ENCODE measurements at regions not wholly inside any gene's neighbourhood (a gene's known extent, or its start where the extent isn't known, plus 50 kb on each side); places are given as distances from the start of the nearest gene placed in this dataset.
"Not testable (repeated sequence)": the region's sequence is repeated elsewhere in the genome, so short reads cannot be mapped to it uniquely, and the experiment has no call there.

DNA sequence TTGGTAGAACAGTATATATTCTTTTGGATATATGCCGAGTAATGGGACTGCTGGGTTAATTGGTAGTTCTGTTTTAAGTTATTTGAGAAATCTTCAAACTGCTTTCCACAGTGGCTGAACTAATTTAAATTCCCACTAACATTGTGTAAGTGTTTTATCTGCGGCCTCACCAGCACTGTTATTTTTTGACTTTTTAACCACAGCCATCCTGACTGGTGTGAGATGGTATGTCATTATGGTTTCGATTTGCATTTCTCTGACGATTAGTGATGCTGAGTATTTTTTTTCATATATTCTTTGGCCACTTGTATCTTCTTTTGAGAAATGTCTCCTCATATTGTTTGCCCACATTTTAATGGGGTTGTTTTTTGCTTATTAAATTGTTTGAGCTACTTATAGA, 357.4 kb downstream of the C12orf50 start:
- DNase-seq, result no peak

DNA sequence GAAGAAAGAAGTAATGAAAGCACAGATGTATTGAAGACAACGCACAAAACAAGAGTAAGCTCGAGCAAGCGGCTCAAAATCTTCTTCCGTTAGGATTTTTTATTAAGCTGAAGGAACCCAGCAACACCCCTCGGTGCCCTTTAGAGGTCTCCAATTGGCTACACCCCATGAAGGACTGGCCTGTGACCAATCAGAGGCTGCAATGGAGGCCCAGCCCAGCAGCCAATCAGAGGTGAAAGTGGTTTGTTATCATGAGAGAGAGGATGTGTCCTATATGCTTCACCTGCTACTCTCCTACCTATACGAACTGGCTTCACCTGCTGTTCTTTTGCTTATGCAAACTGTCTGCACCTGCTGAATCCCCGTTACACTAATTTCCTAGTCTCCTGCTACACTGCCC, 358.8 kb downstream of the C12orf50 start:
- no peak for DNase-seq

DNA sequence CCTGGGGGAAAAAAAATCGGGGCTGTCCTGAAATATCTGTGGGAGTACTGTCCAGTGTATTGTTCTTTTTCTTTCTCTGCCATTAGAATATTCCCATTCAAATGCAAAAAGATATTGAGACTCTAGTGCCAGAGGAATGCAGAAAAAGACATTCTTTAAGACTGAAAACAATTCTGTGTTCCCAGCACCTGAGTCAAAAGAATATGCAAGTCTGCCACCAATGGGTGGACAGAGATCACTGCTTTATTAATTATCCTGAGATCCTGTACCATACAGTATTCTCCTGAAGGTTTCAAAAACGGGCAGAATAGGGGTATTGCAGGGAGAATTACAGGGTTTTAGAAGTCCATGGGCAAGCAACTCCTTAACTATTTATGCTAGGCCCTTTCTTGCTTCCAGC, 361.8 kb downstream of the C12orf50 start:
- no peak for DNase-seq

DNA sequence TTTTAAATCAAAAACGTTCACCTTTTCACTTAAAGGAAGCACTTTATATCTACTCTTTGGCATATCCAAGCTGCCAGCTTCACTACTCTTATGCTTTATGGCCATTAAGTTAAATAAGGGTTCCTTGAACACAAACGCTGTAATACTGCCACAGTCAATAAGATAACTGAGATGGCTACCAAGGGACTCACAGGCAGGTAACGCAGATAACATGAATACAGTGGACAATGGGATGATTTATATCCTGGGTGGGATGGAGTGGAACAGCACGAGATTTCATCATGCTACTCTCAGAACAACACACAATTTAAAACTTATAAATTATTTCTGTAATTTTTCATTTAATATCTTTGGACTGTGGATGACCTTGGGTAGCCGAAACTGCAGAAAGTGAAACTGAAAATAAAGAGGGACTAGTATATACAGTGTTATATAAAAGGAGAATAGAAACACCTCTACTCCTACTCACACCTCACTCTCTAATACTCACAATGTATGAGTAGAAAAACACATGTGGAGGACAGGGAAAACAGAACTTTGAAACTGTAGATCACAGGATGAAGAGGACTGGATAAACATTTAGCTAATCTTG, 367.3 kb downstream of the C12orf50 start:
- DNase-seq, result peak; percentile 43

DNA sequence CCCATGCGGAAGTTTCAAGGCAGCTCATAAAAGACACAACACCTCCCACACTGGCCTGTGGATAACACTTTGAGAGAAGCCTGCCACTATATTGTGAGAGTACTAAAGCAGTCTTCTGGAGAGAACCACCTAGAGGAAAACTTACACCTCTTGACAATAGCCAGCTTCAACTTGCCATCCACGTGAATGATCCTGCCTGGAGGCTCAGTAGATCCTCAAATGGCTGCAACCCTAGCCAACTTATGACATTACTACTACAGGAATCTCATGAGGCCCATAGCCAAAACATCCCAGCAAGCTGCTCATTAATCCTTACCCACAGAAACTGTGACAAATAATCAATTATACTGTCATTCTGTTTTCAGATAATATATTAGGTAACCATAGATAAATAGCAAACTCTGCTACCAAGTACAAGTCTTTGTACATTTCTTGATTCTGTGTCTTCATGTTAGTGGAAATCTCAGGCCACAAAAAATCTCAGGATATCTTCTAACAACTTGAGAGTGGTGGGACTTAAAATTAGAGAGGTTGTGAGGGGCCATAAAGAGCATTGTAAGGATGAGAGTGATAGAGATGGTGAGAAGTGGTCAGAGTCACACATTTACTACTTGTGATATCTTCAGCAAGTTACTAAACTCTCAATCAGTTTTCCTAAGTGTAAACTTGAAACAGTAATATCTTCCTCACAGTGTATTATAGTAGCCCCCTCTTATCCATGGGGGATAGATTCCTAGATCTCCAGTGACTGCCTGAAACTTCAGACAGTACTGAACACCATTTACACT, 368.0 kb downstream of the C12orf50 start:
- DNase-seq, result no peak

DNA sequence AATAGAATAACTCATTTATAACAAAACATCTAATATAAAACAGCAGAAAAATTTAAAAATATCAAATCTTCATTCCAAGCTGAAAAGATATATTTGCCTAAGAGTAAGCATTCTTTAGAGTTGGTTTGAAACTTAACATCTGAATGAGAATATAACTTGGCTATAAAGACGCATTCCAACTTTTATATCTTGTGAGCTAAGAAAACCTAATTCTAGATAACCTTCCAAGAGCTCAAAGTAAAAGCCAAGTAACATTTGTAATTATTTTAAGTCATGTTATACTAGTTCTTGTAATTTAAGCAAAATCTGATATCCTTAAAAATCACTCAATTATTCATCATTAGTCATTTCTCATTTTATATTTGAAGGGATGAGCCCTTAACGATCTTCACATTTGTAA, 368.9 kb downstream of the C12orf50 start:
- no peak for DNase-seq

DNA sequence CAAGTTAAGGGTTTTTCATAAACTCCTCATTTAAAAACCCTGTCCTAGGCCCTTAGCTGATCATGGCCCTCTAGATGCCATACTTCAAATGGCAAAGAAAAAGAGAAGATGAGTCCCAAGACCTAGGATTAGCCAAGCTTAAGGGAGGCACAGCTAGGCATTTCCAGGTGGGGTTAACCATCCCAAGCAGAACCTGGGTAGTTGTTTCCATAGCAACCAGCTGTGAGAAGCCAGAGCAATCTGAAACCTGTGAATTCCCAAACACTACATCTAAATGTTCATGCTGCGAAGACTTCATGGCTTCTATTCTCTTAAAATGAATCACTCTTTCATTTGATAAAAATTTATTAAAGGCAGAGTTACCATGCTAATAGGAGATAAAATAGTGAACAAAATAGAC, 372.9 kb downstream of the C12orf50 start:
- no peak for DNase-seq

DNA sequence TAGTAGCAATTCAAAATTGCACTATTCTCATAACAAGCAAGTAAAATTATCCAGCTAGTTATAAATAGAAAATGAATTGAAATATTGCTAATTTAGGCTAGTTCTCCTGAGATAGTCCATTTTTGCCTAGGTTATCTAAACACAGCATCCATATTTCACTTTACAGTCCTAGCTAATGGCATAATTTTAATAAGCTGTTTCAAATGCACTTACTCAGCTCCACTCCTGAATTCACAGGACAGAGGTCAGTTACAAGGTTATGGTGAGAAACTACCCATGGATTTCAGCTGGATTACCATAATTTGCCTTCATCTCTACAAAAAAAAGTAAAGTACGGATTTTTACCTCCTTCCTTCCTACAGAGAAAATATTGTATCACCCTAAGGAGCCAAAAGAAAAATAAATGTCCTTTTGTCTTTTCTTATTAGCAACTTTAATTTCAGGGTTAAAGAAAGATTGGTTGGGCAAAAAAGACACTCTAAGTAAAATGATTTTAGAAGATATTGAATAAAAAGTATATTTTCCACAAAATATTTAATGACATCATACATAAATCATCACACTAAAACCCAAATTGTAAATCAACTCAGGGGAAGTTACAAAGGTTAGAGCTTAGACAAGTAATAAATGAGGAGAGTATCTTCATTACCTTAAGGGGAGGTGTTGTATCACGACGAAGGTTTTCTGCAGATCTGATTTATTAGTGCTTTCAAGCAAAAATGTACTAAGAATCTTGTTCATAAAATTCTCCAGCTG, 377.4 kb downstream of the C12orf50 start:
- no peak for DNase-seq

DNA sequence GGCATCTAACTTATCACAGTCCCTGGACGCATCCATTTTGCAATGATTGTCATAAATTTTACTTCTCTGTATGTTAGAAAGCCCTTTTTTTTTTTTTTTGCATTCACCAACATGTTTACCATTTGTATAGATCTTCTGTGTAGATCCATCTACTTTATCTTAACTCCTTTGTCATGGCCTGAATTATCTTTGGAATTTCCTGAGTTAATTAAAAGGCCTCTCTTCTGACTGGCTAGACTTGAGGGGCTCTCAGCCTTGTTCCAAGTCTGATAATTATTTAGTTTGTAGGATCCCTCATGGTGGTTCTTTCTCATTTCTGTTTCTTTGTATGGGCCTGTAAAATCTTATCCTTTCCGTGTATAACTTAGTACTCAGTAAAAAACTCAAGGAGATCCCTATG, 387.0 kb downstream of the C12orf50 start:
- no peak for DNase-seq

DNA sequence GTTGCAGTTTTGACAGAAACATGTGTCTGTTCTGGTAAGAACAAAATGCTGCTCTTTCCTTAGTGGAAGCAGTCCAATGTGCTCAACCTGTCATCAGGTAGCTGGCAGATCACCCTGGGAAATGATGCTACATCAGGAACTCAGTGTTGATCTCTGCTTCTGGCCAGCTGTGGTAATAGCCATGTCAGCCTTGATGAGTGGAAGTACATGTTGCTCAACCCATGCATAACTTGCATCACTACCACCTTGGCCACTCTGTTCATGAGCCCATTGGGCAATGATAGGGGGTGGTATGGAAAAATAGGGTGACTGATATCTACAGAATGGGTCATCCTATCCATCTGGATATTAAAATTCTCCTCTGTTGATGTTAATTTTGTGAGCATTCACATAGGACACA, 411.0 kb downstream of the C12orf50 start:
- DNase-seq, result no peak

DNA sequence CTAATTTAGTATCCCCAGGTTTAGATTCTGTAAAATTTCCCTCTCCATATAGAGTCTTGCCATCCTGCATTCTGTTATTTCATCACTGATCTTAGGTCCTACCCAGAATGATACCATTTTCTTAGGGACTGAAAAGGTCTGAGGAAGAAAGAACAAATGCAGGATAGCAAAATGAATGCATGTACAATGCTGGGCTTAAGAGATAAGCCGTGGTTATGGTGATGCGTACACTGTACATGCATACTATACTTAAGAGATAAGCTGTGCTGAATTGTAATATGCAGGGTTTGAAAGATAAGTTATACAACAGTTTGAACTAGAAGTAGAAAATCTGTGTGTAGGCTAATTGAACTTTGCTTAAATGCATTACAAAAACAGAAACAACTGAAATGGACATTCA, 416.2 kb downstream of the C12orf50 start:
- DNase-seq, result no peak

DNA sequence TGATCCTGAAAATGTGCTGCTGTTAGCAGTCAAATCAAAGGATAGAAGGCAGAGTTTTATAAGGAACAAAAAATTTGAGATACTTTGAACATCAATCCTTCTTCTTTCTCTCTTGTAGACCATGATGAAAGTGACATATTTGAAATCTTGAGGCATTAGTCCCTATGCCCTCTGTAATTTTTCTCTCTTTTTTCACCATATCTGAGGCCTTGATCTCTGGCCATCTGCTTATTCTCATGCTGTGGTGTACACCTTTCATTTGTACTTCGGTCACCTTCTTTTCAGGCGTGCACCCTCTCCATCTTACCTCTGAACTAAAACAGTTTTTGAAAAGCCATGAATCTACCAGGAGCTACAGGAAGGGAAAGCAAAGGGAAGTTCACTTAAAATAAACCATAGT, 420.9 kb downstream of the C12orf50 start:
- DNase-seq, result no peak

DNA sequence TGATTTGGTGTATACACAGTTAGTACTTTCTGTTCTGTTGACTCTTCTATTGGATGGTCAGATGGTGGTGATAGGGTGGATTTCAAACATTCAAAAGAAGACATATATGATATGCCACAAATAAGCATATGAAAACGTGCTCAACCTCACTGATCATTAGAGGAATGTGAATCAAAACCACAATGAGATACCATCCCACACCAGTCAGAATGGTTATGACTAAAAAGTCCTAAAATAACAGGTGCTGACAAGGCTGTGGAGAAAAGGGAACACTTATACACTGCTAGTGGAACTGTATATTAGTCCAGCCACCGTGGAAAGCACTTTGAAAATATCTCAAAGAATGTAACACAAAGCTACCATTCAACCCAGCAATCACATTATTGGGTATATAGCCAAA, 425.5 kb downstream of the C12orf50 start:
- DNase-seq, result no peak

DNA sequence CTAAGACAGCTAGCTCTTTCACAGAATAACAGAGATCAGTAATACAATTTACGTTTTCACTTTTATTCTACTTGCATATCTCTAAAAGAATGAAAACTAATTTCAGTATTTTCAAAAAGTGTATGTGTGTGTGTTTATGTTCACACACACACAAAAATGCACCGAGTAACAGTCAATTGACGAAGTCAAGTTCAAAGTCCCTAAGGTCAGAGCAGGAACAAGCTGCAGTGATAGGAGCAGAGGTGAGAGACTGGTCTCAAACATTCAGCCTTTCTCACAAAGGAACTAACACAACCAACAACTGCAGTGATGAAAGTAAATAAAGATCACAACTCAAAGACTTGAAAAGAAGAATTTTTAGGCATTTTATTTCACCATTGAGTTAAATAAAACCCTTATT, 429.7 kb downstream of the C12orf50 start:
- DNase-seq, result no peak

DNA sequence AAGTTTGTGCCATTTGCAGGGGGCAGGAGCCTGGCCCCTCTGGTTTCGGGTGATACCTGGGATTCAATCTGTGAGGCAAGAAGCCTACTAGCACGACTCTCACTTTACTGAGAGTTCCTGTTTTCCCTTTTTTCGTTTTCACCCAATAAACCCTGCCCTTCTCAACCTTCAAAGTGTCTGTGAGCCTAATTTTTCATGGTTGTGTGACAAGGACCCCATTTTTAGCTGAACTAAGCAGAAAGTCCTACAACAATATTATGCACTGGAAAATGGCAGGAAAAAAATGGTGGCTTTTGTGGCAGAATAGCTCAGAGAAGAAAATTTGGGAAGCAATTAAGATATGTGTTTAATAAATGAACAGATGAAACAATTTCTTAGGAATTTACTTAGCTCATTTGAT, 432.1 kb downstream of the C12orf50 start:
- no peak for DNase-seq

DNA sequence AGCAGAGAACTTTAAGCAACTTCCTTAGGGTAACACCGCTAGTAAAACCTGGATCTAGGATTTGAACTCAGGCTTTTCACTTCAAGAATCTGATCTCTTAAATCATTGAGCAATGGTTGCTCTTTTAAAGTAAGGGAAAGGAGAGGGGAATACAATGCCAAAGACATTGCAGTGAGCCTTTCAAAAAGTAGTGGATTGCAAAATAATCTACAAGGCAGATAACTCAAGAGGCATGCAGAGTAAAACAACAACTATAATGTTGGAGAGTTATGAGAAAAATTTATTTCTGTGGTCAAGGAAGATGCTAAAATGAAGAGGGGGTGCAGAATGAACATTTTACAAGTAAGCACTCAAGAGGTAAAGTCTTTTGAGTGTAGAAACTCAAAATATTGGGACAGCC, 432.6 kb downstream of the C12orf50 start:
- DNase-seq, result no peak

DNA sequence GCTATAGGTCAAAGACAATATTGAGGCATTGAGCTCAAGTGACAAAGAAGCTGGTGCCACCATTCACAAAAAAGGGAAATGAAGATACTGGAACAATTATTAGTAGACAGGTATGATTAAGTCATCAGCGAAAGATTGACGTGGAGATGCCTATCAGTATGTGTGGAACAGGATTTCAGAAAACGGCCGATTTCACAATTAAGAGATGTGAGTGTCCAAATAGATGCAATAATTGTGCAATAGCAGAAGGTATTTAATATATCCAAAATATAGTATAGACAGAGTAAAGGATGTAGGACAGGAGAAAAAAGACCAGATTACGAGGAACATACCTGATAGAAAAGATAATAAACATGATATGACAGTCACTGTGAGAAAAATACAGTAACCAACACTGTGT, 433.1 kb downstream of the C12orf50 start:
- no peak for DNase-seq

DNA sequence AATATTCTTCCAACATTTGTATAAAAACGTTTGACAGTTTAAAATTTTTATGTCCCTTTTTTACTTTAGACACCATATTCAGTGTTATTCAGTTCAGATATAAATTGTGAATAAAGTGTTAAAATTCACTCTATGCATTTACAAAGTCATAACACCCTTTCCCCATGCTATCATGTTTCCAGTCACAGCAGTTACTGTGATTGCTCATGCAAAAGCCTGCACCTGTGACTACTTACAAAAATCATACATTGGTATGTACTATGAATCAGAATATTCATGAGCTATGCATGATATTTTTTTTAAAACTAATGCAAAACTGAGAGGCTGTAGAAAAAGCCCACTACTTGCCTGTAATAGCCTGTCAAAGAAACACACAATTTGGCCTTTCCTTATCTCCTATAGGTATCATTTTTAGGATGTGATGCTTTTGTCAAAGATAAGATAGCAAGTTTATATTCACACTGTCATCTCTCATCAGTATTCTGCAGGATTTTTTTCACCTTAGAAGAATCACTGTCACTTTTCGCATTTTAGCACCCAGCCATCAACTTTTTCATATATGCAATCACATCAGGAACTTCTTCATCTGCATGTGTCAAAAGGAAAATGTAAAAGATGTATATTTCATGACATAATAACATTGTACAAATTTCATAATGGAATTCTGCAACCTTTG, 443.2 kb downstream of the C12orf50 start:
- no peak for DNase-seq

DNA sequence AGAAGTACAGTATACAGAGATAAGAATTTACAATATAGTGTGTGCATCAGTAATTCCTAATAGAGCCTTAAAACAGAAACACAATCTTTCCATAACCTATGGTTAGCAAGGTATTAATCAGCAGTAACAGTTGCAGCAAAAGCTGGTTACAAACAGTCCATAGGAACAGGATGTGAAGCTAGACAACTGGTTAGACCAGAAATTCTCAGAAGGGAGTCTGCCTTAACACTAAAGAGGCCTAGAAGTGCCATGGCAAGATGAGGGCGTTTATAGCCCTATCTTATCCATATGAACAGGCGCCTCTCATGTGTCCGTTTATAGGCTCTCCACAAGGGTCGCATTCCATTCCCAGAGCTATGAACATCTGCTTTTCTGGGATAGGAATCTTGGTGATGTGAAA, 450.1 kb downstream of the C12orf50 start:
- not testable (repeated sequence) for DNase-seq

DNA sequence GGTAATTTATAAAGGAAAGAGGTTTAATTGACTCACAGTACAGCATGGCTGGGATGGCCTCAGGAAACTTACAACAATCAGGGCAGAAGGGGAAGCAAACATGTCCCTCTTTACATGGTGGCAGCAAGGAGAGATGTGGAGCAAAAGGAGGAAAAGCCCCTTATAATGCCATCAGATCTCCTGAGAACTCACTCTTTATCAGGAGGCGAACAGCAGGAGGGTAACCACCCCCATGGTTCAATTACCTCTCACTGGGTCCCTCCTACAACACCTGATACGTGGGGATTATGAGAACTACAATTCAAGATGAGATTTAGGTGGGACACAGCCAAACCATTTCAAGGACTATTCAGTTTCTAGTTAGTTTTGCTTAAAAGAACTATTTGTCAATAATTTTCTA, 453.3 kb downstream of the C12orf50 start:
- no peak for DNase-seq

DNA sequence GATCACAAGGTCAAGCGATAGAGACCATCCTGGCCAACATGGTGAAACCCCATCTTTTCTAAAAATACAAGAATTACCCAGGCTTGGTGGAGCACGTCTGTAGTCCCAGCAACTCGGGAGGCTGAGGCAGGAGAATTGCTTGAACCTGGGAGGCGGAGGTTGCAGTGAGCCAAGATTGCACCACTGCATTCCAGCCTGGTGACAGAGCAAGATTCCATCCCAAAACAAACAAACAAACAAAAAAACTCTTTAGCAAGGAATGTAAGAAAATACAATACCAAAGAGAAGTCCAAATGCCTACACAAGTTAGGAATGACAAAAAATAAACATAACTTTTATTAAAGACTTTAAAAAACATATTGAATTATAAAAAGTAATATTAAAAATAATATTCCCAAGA, 462.3 kb downstream of the C12orf50 start:
- not testable (repeated sequence) for DNase-seq

DNA sequence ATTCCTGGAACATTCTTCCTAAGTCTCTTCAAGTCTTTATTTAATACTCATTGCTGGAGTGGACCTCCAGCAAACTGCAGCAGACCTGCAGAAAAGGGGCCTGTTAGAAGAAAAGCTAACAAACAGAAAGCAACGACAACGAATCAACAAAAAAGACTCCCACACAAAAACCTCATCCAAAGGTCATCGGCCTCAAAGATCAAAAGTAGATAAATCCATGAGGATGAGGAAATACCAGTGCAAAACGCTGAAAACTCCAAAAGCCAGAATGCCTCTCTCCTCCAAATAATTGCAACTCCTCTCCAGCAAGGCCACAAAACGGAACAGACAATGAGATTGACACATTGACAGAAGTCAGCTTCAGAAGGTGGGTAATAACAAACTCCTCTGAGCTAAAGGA, 472.2 kb downstream of the C12orf50 start:
- DNase-seq, result no peak

DNA sequence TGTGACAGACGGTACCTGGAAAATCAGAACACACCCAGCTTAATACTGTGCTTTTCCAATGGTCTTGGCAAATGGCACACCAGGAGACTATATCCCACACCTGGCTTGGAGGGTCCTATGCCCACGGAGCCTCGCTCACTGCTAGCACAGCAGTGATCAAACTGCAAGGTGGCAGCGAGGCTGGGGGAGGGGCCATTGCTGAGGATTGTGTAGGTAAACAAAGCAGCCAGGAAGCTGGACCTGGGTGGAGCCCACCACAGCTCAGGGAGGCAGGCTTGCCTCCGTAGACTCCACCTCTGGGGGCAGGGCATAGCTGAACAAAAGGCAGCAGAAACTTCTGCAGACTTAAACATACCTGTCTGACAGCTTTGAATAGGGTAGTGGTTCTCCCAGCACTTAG, 498.0 kb downstream of the C12orf50 start:
- not testable (repeated sequence) for DNase-seq

DNA sequence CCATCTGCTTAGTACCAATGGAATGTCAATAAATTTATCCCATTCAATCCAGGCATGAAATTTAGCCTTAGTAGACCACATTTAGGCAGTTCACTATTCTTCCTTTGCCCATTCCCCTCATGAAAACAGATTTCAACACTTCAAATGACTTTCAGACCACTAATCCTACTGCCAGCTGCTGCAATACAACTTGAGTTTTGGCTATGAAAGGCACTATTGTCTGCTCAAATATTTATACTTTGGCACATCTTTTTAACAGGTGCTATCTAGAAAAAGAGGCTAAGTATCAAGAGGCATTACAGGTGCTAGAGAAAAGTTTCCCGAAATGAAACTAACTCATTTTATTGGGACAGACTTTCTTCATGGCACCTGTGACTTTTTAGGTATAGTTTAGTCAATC, 499.8 kb downstream of the C12orf50 start:
- DNase-seq, result no peak
